NCI-H1048 (cell line): ENCODE measurements at regions not wholly inside any gene's neighbourhood (a gene's known extent, or its start where the extent isn't known, plus 50 kb on each side); places are given as distances from the start of the nearest gene placed in this dataset.

ENCODE experiments used
- DNase-seq: peaks from one replicate; lab custom pipeline; 2025; lab: John Stamatoyannopoulos, UW

- DNase-seq = no peak
Measured at GRCh38 chr16:79297296-79297695, 303.2 kb downstream of the MAF start.

GRCh38 chr16:79296491-79296890 lies 304.0 kb downstream of the MAF start:
- no peak for DNase-seq

GRCh38 chr16:79295746-79296145 lies 304.8 kb downstream of the MAF start:
- no peak for DNase-seq

GRCh38 chr16:79295162-79295561 lies 305.4 kb downstream of the MAF start:
- no peak for DNase-seq

- no peak for DNase-seq
Measured at GRCh38 chr16:79294568-79294967, 306.0 kb downstream of the MAF start.

- DNase-seq = no peak
Measured at GRCh38 chr16:79293836-79294460, 306.6 kb downstream of the MAF start.

GRCh38 chr16:79288066-79288465 lies 312.5 kb downstream of the MAF start:
- DNase-seq = no peak

- DNase-seq = no peak
Measured at GRCh38 chr16:79287424-79287917, 313.1 kb downstream of the MAF start.

- no peak for DNase-seq
Measured at GRCh38 chr16:79286646-79287423, 313.7 kb downstream of the MAF start.

- DNase-seq = no peak
Measured at GRCh38 chr16:79284766-79285165, 315.8 kb downstream of the MAF start.

GRCh38 chr16:79283578-79283977 lies 317.0 kb downstream of the MAF start:
- no peak for DNase-seq

- no peak for DNase-seq
Measured at GRCh38 chr16:79282806-79283205, 317.7 kb downstream of the MAF start.

- DNase-seq = no peak
Measured at GRCh38 chr16:79278506-79278905, 322.0 kb downstream of the MAF start.

GRCh38 chr16:79276501-79276900 lies 324.0 kb downstream of the MAF start:
- no peak for DNase-seq

GRCh38 chr16:79274264-79274663 lies 326.3 kb downstream of the MAF start:
- DNase-seq = no peak

GRCh38 chr16:79272141-79272577 lies 328.4 kb downstream of the MAF start:
- no peak for DNase-seq

GRCh38 chr16:79271583-79271982 lies 329.0 kb downstream of the MAF start:
- DNase-seq = no peak

GRCh38 chr16:79270011-79270410 lies 330.5 kb downstream of the MAF start:
- no peak for DNase-seq

GRCh38 chr16:79269211-79269863 lies 331.2 kb downstream of the MAF start:
- no peak for DNase-seq

GRCh38 chr16:79267781-79268180 lies 332.8 kb downstream of the MAF start:
- DNase-seq = no peak

- DNase-seq = no peak
Measured at GRCh38 chr16:79267146-79267545, 333.4 kb downstream of the MAF start.

- no peak for DNase-seq
Measured at GRCh38 chr16:79265701-79266100, 334.8 kb downstream of the MAF start.

GRCh38 chr16:79265196-79265595 lies 335.3 kb downstream of the MAF start:
- DNase-seq = no peak
